ENCODE measurements at regions not wholly inside any gene's neighbourhood (a gene's known extent, or its start where the extent isn't known, plus 50 kb on each side); places are given as distances from the start of the nearest gene placed in this dataset.

DNA sequence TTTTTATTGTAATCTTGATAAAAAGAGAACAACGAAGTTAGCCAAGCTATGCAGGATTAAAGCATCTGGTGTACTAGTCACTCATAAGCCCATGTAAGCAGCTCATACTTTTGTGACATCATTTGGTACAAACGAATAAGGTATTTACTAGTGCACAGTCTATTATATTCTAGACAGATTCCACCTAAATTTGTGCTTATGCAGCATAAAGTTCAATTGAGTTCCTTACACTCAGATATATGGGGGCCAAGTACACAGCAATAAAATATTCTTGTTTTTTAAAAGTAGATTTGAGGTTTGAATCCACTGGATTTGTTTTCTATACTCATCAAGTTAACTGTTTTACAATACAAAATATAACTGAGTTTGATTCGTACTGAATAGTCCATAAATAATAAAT is 1621.2 kb downstream of the MAT2B start:
- TF ChIP-seq, protein P1, sequence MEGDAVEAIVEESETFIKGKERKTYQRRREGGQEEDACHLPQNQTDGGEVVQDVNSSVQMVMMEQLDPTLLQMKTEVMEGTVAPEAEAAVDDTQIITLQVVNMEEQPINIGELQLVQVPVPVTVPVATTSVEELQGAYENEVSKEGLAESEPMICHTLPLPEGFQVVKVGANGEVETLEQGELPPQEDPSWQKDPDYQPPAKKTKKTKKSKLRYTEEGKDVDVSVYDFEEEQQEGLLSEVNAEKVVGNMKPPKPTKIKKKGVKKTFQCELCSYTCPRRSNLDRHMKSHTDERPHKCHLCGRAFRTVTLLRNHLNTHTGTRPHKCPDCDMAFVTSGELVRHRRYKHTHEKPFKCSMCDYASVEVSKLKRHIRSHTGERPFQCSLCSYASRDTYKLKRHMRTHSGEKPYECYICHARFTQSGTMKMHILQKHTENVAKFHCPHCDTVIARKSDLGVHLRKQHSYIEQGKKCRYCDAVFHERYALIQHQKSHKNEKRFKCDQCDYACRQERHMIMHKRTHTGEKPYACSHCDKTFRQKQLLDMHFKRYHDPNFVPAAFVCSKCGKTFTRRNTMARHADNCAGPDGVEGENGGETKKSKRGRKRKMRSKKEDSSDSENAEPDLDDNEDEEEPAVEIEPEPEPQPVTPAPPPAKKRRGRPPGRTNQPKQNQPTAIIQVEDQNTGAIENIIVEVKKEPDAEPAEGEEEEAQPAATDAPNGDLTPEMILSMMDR (IDR thresholded peaks at IDR 0.05 in 4 of 5, conservative IDR thresholded peaks at IDR 0.05 in 1 of 5) = no peak
- TF ChIP-seq POLR2A (IDR thresholded peaks at IDR 0.05) = no peak

GRCh38 chr5:165127941-165128340 is 1622.5 kb downstream of the MAT2B start:
- no peaks in the 10 kb centered on the region for H3K27me3 ChIP-seq
- ATAC-seq = no peak

More for the DNA sequence above, 1621.2 kb downstream of the MAT2B start:
- intact Hi-C loops (cut with DNase I; ENCODE audit: low total_unique reads) = no loop called here
- ATAC-seq = no peak
- Histone ChIP-seq H3K27ac (no peak overlapping the region), H3K9me3 (no peaks in the 10 kb centered on the region), H3K27me3 (no peaks in the 10 kb centered on the region), H3K4me1 (no peaks in the 10 kb centered on the region), H3K4me3 (no peak overlapping the region), H3K36me3 (no peaks in the 10 kb centered on the region)
- no peak for DNase-seq
- in situ Hi-C loops (cut with MboI; ENCODE audit: low sequenced_read_pairs in 4 of 4) = no loop called here

GRCh38 chr5:165130656-165131055 is 1625.2 kb downstream of the MAT2B start:
- Histone ChIP-seq H3K36me3 (no peaks in the 10 kb centered on the region), H3K9me3 (no peaks in the 10 kb centered on the region), H3K4me3 (no peak overlapping the region), H3K27ac (no peak overlapping the region), H3K27me3 (no peaks in the 10 kb centered on the region), H3K4me1 (no peaks in the 10 kb centered on the region)
- intact Hi-C loops (cut with DNase I; ENCODE audit: low total_unique reads) (no loop called here), in situ Hi-C loops (cut with MboI; ENCODE audit: low sequenced_read_pairs in 4 of 4) (no loop called here)
- DNase-seq (no peak), ATAC-seq (no peak)
- TF ChIP-seq, protein P1 (IDR thresholded peaks at IDR 0.05 in 4 of 5, conservative IDR thresholded peaks at IDR 0.05 in 1 of 5) = no peak

More at GRCh38 chr5:165127941-165128340, 1622.5 kb downstream of the MAT2B start:
- in situ Hi-C loops (cut with MboI; ENCODE audit: low sequenced_read_pairs in 4 of 4) (no loop called here), intact Hi-C loops (cut with DNase I; ENCODE audit: low total_unique reads) (no loop called here)
- H3K36me3 ChIP-seq = no peaks in the 10 kb centered on the region
- TF ChIP-seq POLR2A (IDR thresholded peaks at IDR 0.05) = no peak
- TF ChIP-seq, protein P1 (IDR thresholded peaks at IDR 0.05 in 4 of 5, conservative IDR thresholded peaks at IDR 0.05 in 1 of 5) = no peak
- H3K9me3 ChIP-seq = no peaks in the 10 kb centered on the region
- H3K4me3 ChIP-seq = no peak overlapping the region
- no peak for DNase-seq
- H3K4me1 ChIP-seq = no peaks in the 10 kb centered on the region
- H3K27ac ChIP-seq = no peak overlapping the region

GRCh38 chr5:165134155-165134554 is 1628.7 kb downstream of the MAT2B start:
- intact Hi-C loops (cut with DNase I; ENCODE audit: low total_unique reads) (no loop called here), in situ Hi-C loops (cut with MboI; ENCODE audit: low sequenced_read_pairs in 4 of 4) (no loop called here)
- Histone ChIP-seq H3K9me3 (no peaks in the 10 kb centered on the region), H3K27me3 (no peaks in the 10 kb centered on the region), H3K27ac (no peak overlapping the region), H3K36me3 (no peaks in the 10 kb centered on the region), H3K4me1 (no peaks in the 10 kb centered on the region), H3K4me3 (no peak overlapping the region)
- ATAC-seq (no peak), DNase-seq (no peak)
- TF ChIP-seq, protein P1 (IDR thresholded peaks at IDR 0.05 in 4 of 5, conservative IDR thresholded peaks at IDR 0.05 in 1 of 5) = no peak
- no peak for TF ChIP-seq POLR2A (IDR thresholded peaks at IDR 0.05)

DNA sequence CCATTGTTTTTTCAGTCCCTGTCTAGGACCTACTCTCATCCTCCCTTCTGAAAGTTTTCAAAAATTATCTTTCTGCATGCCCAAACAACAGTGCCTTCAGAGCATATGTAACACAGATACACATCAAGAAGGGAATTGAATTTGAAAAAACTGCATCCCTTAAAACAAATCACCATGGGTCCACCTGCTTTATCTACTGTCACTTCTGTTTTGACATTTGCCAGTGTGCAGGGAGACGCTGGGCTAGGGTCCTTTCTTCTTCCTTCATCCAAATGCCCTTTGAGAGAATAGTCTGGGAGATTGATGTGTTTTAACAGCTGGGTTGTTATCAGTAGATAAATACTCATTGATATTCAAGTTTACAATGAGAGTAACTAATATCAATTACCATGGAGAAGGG is 1630.1 kb downstream of the MAT2B start:
- Histone ChIP-seq H3K4me3 (no peak overlapping the region), H3K27me3 (no peaks in the 10 kb centered on the region), H3K27ac (no peak overlapping the region), H3K4me1 (no peaks in the 10 kb centered on the region), H3K9me3 (no peaks in the 10 kb centered on the region), H3K36me3 (no peaks in the 10 kb centered on the region)
- DNase-seq (no peak), ATAC-seq (no peak)
- no peak for TF ChIP-seq POLR2A (IDR thresholded peaks at IDR 0.05)
- TF ChIP-seq, protein P1 (IDR thresholded peaks at IDR 0.05 in 4 of 5, conservative IDR thresholded peaks at IDR 0.05 in 1 of 5) = no peak
- in situ Hi-C loops (cut with MboI; ENCODE audit: low sequenced_read_pairs in 4 of 4) (no loop called here), intact Hi-C loops (cut with DNase I; ENCODE audit: low total_unique reads) (no loop called here)

All from gastrocnemius medialis (tissue), 4 donors.